KMS-11 (cell line): ENCODE measurements at regions not wholly inside any gene's neighbourhood (a gene's known extent, or its start where the extent isn't known, plus 50 kb on each side); places are given as distances from the start of the nearest gene placed in this dataset.
A peak's percentile ranks its signal among the peaks of the same experiment; 100 is the strongest.
"Not testable (repeated sequence)": the region's sequence is repeated elsewhere in the genome, so short reads cannot be mapped to it uniquely, and the experiment has no call there.

Experiments used
- H2AFZ ChIP-seq: fragments of 200-600 bp; sonication (generic); 2 replicates; pipeline ENCODE4 v1.6.1; 2016; ENCODE audit warnings: antibody characterized with exemption, mixed run types, low read depth
- H3K27ac ChIP-seq: fragments of 200-600 bp; sonication (generic); 2 replicates; pipeline ENCODE4 v1.6.1; 2016; ENCODE audit warnings: mild to moderate bottlenecking, mixed run types
- H3K27me3 ChIP-seq: fragments of 200-600 bp; sonication (generic); 2 replicates; pipeline ENCODE4 v1.6.1; 2017; ENCODE audit warnings: mild to moderate bottlenecking, low read depth, mixed run types, moderate library complexity; ENCODE audit not compliant: insufficient read depth
- H3K36me3 ChIP-seq: fragments of 200-600 bp; sonication (generic); 2 replicates; pipeline ENCODE4 v1.6.1; 2017; ENCODE audit warnings: mild to moderate bottlenecking, mixed run types; ENCODE audit not compliant: insufficient read depth
- H3K4me1 ChIP-seq: fragments of 200-600 bp; sonication (generic); 2 replicates; pipeline ENCODE4 v1.6.1; 2016; ENCODE audit warnings: mild to moderate bottlenecking, low read depth, mixed run types; ENCODE audit not compliant: poor library complexity, severe bottlenecking
- H3K4me2 ChIP-seq: fragments of 200-600 bp; sonication (generic); 2 replicates; pipeline ENCODE4 v1.7.0; 2016; ENCODE audit warnings: mild to moderate bottlenecking, mixed run types
- H3K4me3 ChIP-seq: fragments of 200-600 bp; sonication (generic); IDR thresholded peaks from 2 replicates; pipeline ENCODE4 v1.6.1; 2017; ENCODE audit warnings: low read depth, low read length, mixed read lengths; ENCODE audit not compliant: insufficient read depth
- H3K79me2 ChIP-seq: fragments of 200-600 bp; sonication (generic); 2 replicates; pipeline ENCODE4 v1.6.1; 2016; ENCODE audit warnings: low read depth, mixed run types; ENCODE audit not compliant: insufficient read depth
- H3K9ac ChIP-seq: fragments of 200-600 bp; sonication (generic); 2 replicates; pipeline ENCODE4 v1.6.1; 2016; ENCODE audit warnings: mild to moderate bottlenecking, mixed run types
- H4K20me1 ChIP-seq: fragments of 200-600 bp; sonication (generic); 2 replicates; pipeline ENCODE4 v1.6.1; 2016; ENCODE audit warnings: mild to moderate bottlenecking, mixed run types; ENCODE audit not compliant: insufficient read depth
- CTCF ChIP-seq: fragments of 200-600 bp; sonication (generic); conservative IDR thresholded peaks from 2 replicates; pipeline ENCODE4 v1.6.1; 2017; ENCODE audit warnings: low read depth, mild to moderate bottlenecking, antibody characterized with exemption, low read length, moderate library complexity, mixed read lengths

GRCh38 chr13:65677906-65678305 is 1552.2 kb downstream of the PCDH9 start:
- no peak for TF ChIP-seq CTCF
- Histone ChIP-seq H4K20me1 (no peaks in the 10 kb centered on the region), H3K4me3 (no peak overlapping the region), H3K36me3 (no peaks in the 10 kb centered on the region), H2AFZ (no peak overlapping the region), H3K79me2 (no peaks in the 10 kb centered on the region), H3K27ac (no peak overlapping the region), H3K4me1 (no peaks in the 10 kb centered on the region), H3K9ac (no peak overlapping the region), H3K27me3 (no peaks in the 10 kb centered on the region), H3K4me2 (no peak overlapping the region)

DNA sequence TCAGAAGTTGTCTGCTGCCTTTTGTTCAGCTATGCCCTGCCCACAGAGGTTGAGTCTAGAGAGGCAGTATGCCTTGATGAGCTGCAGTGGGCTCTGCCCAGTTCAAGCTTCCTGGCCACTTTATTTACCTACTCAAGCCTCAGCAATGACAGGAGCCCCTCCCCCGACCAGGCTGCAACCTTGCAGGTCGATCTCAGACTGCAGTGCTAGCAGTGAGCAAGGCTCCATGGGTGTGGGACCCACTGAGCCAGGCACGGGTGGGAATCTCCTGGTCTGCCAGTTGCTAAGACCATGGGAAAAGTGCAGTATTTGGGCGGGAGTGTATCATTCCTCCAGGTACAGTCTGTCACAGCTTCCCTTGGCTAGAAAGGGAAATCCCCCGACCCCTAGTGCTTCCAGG is 1554.8 kb downstream of the PCDH9 start:
- H3K27ac ChIP-seq, H3K4me1 ChIP-seq, H3K4me2 ChIP-seq, H2AFZ ChIP-seq, H3K79me2 ChIP-seq, H3K36me3 ChIP-seq, H4K20me1 ChIP-seq, H3K4me3 ChIP-seq, H3K27me3 ChIP-seq, H3K9ac ChIP-seq: not testable (repeated sequence)

DNA sequence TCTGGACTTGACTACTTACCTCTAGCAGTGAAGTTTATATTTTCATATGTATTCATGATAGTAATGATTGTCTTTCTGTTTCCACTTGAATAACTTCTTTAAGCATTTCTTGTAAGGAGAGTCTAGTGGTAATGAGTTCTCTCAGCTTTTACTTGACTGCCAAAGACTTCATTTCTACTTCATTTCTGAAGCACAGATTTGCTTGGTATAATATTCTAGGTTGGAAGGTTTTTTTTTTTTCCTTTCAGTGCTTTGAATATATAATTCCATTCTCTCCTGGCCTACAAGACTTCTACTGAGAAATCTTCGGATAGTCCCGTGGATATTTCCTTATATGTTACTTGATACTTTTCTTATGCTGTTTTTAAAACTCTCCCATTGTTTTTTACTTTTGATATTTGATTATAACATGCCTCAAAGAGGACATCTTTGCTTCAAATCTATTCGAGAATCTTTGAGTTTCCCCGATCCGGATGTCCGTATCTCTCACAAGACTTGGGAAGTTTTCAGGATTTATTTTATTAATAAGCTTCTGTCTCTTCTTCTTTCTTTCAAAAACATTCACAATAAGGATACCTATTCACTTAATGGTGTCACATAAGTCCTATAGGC is 1560.0 kb downstream of the PCDH9 start:
- Histone ChIP-seq H3K27ac (no peak overlapping the region), H3K79me2 (no peaks in the 10 kb centered on the region), H3K27me3 (no peaks in the 10 kb centered on the region), H2AFZ (no peak overlapping the region), H4K20me1 (no peaks in the 10 kb centered on the region), H3K4me3 (no peak overlapping the region), H3K9ac (no peak overlapping the region), H3K36me3 (no peaks in the 10 kb centered on the region), H3K4me1 (no peaks in the 10 kb centered on the region), H3K4me2 (no peak overlapping the region)
- no peak for TF ChIP-seq CTCF

- Histone ChIP-seq H3K4me2 (no peak overlapping the region), H3K79me2 (no peaks in the 10 kb centered on the region), H3K4me3 (no peak overlapping the region), H3K36me3 (no peaks in the 10 kb centered on the region), H3K27me3 (no peaks in the 10 kb centered on the region), H3K27ac (no peak overlapping the region), H2AFZ (no peak overlapping the region), H4K20me1 (no peaks in the 10 kb centered on the region), H3K9ac (no peak overlapping the region), H3K4me1 (no peaks in the 10 kb centered on the region)
- TF ChIP-seq CTCF: no peak
These were observed 1569.4 kb downstream of the PCDH9 start for GRCh38 chr13:65660731-65661130.

- no peaks in the 10 kb centered on the region for H3K36me3 ChIP-seq
- H3K79me2 ChIP-seq: no peaks in the 10 kb centered on the region
- no peak overlapping the region for H3K27ac ChIP-seq
- H4K20me1 ChIP-seq: no peaks in the 10 kb centered on the region
- no peaks in the 10 kb centered on the region for H3K4me1 ChIP-seq
- H3K9ac ChIP-seq: no peak overlapping the region
- H3K4me3 ChIP-seq: no peak overlapping the region
- TF ChIP-seq CTCF: peak; percentile 37; the same call in 1 of the 2 replicates
- no peak overlapping the region for H3K4me2 ChIP-seq
- H3K27me3 ChIP-seq: no peaks in the 10 kb centered on the region
- H2AFZ ChIP-seq: no peak overlapping the region
These were observed 1573.3 kb downstream of the PCDH9 start for GRCh38 chr13:65656740-65657329.
